HG02840 (cell line): ENCODE measurements at regions not wholly inside any gene's neighbourhood (a gene's known extent, or its start where the extent isn't known, plus 50 kb on each side); places are given as distances from the start of the nearest gene placed in this dataset.

ENCODE experiments used
- ATAC-seq: cut with Tn5 transposase; IDR thresholded peaks from one replicate; pipeline ENCODE4 v1.9.1; 2021; ENCODE audit warnings: mild to moderate bottlenecking, moderate library complexity, moderate number of reproducible peaks; ENCODE audit not compliant: unreplicated experiment, low FRiP score

- ATAC-seq, result no peak
Measured at GRCh38 chr3:159432682-159433340, 555.8 kb upstream of the IL12A start.

DNA sequence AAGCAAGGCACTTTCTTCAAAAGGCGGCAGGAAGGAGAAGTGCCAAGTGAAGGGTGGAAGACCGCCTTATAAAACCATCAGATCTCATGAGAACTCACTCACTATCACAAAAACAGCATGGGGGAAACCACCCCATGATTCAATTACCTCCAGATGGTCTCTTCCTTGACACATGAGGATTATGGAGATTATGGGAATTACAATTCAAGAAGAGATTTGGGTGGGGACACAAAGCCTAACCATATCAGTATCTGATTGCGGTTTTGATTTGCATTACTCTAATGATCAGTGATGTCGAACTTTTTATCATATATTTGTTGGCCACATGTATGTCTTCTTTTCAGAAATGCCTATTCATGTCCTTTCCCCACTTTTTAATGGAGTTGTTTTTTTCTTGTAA is 549.3 kb upstream of the IL12A start:
- no peak for ATAC-seq

- no peak for ATAC-seq
Measured at GRCh38 chr3:159441279-159441678, 547.4 kb upstream of the IL12A start.

DNA sequence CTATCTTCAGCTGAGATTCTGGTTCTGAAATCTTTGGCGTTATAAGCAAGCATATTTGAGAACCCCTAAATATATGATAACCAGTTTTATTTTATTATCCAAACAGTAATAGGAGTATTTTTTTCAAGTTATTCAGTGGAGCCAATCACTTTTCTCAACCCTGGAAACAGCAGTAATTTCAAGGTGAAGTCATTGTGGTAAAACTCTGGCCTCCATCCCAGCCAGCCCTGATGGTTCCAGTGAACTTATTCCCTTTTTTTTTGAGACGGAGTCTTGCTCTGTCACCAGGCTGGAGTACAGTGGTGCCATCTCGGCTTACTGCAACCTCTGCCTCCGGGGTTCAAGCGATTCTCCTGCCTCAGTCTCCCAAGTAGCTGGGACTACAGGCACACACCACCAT is 545.4 kb upstream of the IL12A start:
- ATAC-seq, result no peak

- ATAC-seq, result no peak
Measured at GRCh38 chr3:159447841-159448240, 540.8 kb upstream of the IL12A start.

DNA sequence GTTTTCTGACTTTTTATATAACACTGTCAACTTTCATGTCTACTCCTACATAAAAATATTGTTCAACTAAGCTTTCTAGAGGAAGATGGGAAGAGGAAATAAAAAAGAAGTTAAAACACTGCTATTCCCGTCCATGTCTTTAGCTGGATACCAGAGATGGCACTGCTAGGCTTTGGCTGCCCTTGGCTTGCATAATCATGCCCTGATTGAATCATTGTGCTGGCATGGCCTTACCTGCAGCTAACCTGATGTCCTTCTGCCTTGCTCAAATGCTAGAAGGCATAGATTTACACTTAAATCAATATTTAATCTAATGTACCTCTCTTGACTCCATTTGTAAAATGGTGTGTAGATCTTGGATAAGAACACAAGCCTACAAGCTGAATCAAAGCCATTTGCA is 539.7 kb upstream of the IL12A start:
- no peak for ATAC-seq

GRCh38 chr3:159451067-159451466 is 537.6 kb upstream of the IL12A start:
- ATAC-seq, result no peak

DNA sequence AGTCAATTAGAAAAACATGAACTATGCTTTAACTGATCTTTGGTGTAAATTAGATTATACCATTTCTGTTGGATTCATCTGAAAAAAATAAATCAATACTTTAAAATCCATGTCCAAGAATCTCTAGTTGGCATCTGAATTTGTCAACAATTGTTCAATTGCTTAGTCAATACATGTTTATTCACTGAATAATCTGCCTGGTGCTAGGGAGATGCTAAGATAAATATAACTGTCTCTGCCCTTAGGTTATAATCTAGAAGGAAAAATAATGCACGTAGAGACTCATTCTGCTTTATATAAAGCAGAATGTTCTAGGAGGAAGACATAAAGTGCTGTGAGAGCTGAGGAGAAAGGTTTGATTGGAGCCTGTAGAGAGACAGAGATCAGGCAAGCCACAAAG is 537.2 kb upstream of the IL12A start:
- ATAC-seq, result no peak

DNA sequence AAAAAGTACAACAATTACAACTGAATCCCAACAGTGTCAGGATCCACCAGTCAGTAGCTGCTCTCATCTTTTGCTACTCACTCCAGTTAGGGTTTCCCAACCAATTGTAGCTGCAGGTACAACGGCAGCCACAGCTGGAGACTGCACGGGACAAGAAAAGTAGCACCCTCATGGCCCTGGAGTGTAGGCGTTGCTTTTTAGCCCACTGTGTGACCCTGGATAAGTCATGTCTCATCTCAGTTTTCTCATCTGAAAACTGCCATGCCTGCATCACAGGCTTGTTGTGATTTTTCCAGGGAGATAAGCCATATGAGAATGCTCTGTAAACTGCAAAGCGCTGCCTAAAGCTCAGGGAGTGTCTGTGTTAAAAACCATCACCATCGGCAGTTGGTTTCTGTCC is 535.6 kb upstream of the IL12A start:
- no peak for ATAC-seq

- ATAC-seq, result no peak
Measured at GRCh38 chr3:159453945-159454344, 534.7 kb upstream of the IL12A start.

DNA sequence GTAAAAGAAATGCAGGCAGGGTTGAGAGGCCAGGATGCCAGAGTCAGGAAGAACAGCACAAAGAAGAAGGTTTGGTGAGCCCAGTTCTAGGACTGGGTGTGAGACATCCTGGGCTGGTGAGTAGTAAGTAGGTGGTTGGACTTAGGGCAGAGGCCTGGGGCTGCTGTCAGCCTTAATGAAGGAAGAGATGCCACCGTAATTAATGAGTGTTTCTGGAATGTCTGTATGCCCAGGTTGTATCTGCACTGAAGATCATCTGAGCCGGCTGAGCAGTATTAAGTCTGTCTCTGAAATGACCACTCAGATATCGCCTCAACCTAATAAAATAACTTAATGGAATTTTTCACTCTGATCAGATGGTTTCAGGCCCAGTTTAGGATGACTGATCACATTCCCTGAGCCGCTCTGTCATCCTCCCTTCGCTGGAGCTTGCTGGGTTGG is 532.9 kb upstream of the IL12A start:
- no peak for ATAC-seq

DNA sequence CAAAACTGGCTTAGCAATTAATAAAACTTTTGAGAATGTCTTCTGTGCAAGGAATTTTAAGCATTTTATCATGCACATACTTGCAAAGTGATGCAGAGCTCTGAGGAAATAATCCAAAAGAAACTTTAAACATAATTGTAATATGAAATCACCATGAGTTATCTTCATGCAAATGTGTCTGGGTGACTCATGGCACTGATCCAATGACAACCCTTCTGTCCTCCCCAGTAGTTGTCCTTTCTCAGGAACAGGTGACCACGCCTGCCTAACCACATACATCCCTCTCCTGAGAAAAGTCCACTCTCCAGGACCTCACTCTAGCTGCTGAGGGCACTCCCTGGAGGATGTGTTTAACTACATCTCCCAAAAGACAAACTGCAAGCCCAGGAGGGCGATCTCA is 530.6 kb upstream of the IL12A start:
- ATAC-seq, result no peak

- no peak for ATAC-seq
Measured at GRCh38 chr3:159458982-159459381, 529.7 kb upstream of the IL12A start.

DNA sequence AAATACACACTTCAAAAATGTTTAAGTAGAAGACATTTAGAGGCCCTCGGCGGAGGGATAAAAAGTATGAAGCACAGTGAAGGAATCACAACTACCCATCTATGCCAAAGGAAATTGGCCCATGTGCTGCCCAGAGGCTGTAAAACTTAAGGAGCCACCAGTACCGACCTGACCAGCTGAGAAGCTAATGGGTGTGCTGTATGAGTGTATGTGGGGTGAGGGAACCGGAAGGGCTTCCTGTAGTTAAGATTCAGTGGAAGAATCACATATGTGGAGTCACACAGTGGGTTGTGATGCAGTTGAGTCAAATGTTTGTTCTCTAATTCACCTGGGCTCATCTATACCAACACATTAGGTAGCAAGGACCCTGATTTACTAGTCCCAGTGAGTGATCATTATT is 516.0 kb upstream of the IL12A start:
- no peak for ATAC-seq

GRCh38 chr3:159473206-159473605 is 515.4 kb upstream of the IL12A start:
- no peak for ATAC-seq

GRCh38 chr3:159480046-159480445 is 508.6 kb upstream of the IL12A start:
- no peak for ATAC-seq

GRCh38 chr3:159482241-159482993 is 506.2 kb upstream of the IL12A start:
- ATAC-seq, result no peak

- no peak for ATAC-seq
Measured at GRCh38 chr3:159482994-159483367, 505.7 kb upstream of the IL12A start.

- no peak for ATAC-seq
Measured at GRCh38 chr3:159486580-159486979, 502.1 kb upstream of the IL12A start.

DNA sequence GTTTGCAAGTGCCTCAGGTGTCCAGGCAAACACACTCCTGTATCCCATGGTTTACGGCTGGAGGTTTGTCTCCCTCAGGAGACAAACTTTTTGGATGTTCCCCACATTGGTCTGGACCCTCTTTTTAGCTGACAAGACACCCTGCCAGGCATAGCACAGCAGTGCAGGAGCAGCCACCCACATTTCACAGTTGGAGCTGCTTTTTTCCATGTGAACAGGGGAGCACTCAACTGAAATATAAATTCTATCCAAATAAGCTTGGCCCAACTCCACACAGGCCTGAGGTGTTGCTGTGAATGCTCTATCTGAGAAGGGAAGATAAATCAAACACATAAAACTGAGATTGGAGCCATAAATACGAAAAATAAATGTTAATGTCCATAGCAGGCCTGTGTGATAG is 501.3 kb upstream of the IL12A start:
- no peak for ATAC-seq

GRCh38 chr3:159488602-159489001 is 500.0 kb upstream of the IL12A start:
- ATAC-seq, result no peak

DNA sequence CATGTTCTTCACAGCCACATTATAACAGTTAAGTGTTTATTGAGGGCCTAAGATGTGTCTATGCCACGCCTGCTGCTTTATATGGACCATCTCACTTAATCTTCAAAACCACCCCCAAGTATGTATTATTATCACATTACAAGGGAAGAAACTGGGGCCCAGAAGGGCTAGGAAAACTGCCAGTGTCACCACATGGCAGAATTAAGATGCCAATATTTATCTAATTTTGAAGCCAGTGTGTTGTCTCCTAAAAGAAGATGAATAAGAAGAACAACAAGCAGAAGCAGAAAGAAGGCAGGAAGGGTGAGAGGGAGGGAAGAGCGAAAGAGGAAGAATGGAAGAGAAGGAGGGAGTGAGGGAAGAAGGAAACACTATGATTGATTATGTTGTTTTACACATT is 491.3 kb upstream of the IL12A start:
- no peak for ATAC-seq
